Ishikawa (cell line): ENCODE measurements at regions not wholly inside any gene's neighbourhood (a gene's known extent, or its start where the extent isn't known, plus 50 kb on each side); places are given as distances from the start of the nearest gene placed in this dataset.

Source experiments
- CREB1 ChIP-seq: IDR thresholded peaks from 2 replicates; pipeline ENCODE4 v1.6.1; 2012; ENCODE audit warnings: low read depth
- FOXM1 ChIP-seq: IDR thresholded peaks from 2 replicates; pipeline ENCODE4 v1.6.1; 2012; ENCODE audit warnings: low read depth, borderline replicate concordance
- NFIC ChIP-seq: IDR thresholded peaks from 2 replicates; pipeline ENCODE4 v1.6.1; 2012
- RAD21 ChIP-seq: IDR thresholded peaks from 2 replicates; pipeline ENCODE4 v1.6.1; 2012; ENCODE audit warnings: low read depth
- TAF1 ChIP-seq: IDR thresholded peaks from 2 replicates; pipeline ENCODE4 v1.6.1; 2012; ENCODE audit warnings: low read depth, mild to moderate bottlenecking
- YY1 ChIP-seq: IDR thresholded peaks from 2 replicates; pipeline ENCODE4 v1.6.1; 2012; ENCODE audit warnings: low read depth
- TF ChIP-seq, protein P1 (sequence below): IDR thresholded peaks from 2 replicates; pipeline ENCODE4 v1.6.1; 2012; ENCODE audit warnings: low read depth, mild to moderate bottlenecking

DNA sequence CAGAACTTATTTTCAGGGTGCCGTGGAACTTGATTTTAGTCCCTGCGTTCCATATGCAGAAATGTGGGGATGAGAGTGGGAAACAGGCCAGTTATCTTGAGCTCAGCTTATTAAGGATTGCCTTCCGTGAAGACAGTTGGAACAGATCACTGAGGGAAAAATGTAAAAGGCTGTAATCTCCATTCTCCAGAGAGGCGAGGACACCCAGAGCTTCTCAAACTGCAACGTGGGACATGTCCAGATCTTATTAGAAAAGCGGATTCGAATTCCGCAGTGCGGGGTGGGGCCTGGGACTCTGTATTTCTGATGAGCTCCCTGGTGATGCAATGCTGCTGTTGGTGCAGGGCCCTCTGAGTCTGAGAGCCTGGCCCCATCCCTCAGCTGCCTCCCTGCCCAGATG is 185.6 kb upstream of the CIBAR2 start:
- TF ChIP-seq, protein P1, sequence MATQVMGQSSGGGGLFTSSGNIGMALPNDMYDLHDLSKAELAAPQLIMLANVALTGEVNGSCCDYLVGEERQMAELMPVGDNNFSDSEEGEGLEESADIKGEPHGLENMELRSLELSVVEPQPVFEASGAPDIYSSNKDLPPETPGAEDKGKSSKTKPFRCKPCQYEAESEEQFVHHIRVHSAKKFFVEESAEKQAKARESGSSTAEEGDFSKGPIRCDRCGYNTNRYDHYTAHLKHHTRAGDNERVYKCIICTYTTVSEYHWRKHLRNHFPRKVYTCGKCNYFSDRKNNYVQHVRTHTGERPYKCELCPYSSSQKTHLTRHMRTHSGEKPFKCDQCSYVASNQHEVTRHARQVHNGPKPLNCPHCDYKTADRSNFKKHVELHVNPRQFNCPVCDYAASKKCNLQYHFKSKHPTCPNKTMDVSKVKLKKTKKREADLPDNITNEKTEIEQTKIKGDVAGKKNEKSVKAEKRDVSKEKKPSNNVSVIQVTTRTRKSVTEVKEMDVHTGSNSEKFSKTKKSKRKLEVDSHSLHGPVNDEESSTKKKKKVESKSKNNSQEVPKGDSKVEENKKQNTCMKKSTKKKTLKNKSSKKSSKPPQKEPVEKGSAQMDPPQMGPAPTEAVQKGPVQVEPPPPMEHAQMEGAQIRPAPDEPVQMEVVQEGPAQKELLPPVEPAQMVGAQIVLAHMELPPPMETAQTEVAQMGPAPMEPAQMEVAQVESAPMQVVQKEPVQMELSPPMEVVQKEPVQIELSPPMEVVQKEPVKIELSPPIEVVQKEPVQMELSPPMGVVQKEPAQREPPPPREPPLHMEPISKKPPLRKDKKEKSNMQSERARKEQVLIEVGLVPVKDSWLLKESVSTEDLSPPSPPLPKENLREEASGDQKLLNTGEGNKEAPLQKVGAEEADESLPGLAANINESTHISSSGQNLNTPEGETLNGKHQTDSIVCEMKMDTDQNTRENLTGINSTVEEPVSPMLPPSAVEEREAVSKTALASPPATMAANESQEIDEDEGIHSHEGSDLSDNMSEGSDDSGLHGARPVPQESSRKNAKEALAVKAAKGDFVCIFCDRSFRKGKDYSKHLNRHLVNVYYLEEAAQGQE, result no peak
- TF ChIP-seq NFIC (no peak), TAF1 (no peak), RAD21 (no peak), YY1 (no peak), CREB1 (no peak), FOXM1 (no peak)
